ENCODE measurements at regions not wholly inside any gene's neighbourhood (a gene's known extent, or its start where the extent isn't known, plus 50 kb on each side); places are given as distances from the start of the nearest gene placed in this dataset.
"Not testable (repeated sequence)": the region's sequence is repeated elsewhere in the genome, so short reads cannot be mapped to it uniquely, and the experiment has no call there.

DNA sequence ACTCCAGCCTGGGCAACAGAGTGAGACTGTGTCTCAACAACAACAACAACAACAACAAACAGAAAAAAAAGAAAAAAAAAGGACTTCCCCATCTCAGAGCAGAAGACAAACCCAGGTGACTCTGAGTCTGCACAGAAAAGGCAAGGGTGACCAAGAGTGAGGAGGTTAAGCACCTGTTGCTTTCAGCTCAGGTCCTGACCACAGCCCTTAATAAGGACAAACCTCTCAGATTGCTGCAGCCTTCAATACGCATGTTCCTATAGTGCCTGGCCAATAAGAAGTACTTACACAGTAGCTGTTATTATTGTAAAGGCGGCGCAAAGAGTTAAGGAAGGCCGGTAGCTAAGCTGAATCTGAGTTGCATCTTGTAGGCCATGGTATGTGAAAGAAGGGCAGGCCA is 102.3 kb upstream of the MSX2 start:
- H3K9me3 Mint-ChIP-seq: no peaks in the 10 kb centered on the region
- no peaks in the 10 kb centered on the region for H3K4me1 Mint-ChIP-seq (ENCODE audit: low read depth)
- H3K4me3 Mint-ChIP-seq: no peak overlapping the region
- H3K27ac Mint-ChIP-seq: no peak overlapping the region
- no peaks in the 10 kb centered on the region for H3K27me3 Mint-ChIP-seq (ENCODE audit: low read depth)
- no peak for ATAC-seq (replicated peaks in 1 of 2)
- DNase-seq: no peak
- no peaks in the 10 kb centered on the region for H3K36me3 Mint-ChIP-seq (ENCODE audit: insufficient read depth in 2 of 2)

DNA sequence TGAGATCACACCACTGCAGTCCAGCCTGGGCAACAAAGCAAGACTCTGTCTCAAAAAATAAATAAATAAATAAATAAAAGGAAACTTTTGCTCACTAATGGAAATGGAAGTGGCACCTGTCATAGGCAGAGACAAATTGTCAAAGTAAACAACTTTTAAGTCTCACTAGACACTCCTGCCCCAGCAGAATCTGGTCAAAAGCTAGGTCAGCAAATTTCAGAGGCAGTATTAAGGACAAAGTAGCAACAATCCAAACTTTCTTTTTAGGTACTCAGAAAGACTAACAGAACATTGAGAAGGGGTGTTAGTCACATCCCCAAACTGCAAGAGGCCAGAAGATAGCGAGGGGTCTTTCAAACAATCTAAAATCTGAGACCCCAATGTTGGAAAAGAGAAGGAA is 101.4 kb upstream of the MSX2 start:
- Mint-ChIP-seq H3K36me3 (ENCODE audit: insufficient read depth in 2 of 2) (no peaks in the 10 kb centered on the region), H3K27me3 (ENCODE audit: low read depth) (no peaks in the 10 kb centered on the region), H3K27ac (no peak overlapping the region), H3K9me3 (no peaks in the 10 kb centered on the region), H3K4me3 (no peak overlapping the region), H3K4me1 (ENCODE audit: low read depth) (no peaks in the 10 kb centered on the region)
- no peak for ATAC-seq (replicated peaks in 1 of 2)
- DNase-seq: no peak

DNA sequence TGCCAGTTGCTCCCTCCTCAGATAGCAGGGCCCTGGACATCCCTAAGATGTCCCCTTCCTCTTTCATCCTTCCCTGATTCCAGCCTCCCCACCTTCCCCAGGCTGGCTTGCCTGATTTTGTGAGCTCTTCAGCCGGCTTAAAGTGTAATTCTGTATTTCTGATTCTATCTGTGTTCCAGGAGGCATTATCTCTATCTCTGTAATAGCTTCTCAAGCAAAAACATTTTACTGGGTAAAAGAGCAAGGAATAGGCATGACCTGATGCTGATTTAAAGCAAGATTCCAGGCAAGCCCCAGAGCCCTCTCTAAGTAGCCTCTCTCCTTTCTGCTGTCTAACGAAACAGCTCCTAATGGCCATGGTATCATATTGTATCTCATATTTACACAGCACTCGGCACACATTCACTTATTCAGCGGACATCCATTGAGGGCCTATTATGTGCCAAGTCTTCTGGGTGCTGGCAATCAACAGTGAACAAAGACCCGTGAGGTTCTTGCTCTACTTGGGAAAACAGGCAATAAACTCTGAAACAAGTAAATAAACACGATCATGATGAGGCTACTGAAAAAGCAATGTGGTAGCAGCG is 100.9 kb upstream of the MSX2 start:
- no peaks in the 10 kb centered on the region for H3K4me1 Mint-ChIP-seq (ENCODE audit: low read depth)
- H3K9me3 Mint-ChIP-seq: no peaks in the 10 kb centered on the region
- no peaks in the 10 kb centered on the region for H3K27me3 Mint-ChIP-seq (ENCODE audit: low read depth)
- H3K4me3 Mint-ChIP-seq: no peak overlapping the region
- no peak for DNase-seq
- no peak overlapping the region for H3K27ac Mint-ChIP-seq
- H3K36me3 Mint-ChIP-seq (ENCODE audit: insufficient read depth in 2 of 2): no peaks in the 10 kb centered on the region
- ATAC-seq (replicated peaks in 1 of 2): no peak

DNA sequence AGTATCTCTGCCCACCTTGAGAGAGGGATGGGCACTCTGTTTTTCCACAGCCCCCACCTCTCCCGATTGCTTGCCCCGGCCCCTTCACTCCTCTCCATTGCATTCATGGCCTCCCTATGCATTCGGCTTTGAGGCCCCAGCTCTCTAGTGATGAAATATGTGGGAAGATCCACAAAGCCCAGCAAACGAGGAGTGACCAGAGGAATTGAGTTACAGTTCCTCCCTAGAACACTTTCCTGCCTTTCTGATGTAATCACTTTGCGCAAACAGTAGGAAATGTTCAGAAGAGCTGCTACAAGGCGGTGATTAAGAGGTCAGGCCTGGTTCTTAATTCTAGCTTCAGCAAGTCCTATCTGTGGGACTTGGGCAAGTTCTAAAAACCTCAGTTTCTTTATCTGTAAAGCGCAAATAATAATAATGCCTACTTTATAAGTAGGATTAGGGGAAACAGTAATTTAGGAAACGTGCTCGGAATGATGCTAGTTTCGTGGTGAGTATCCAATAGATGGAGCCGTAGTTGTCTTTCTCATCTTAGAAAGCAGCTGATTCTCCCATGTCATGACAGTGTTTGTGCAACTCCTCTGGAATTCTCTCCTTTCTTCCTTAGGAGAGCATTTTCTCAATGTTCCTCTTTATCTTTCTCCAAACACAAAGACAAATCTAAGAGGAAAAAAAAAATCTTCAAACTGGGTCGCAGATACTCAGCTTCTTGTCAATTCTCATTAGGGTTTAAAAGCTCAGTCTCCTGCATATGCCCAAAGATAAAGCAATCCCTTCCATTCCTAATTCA is 99.5 kb upstream of the MSX2 start:
- Mint-ChIP-seq H3K27me3 (ENCODE audit: low read depth) (no peaks in the 10 kb centered on the region), H3K4me1 (ENCODE audit: low read depth) (no peaks in the 10 kb centered on the region), H3K9me3 (peaks cover 0 to 1% of the 10 kb centered on the region in 2 donors), H3K27ac (no peak overlapping the region), H3K36me3 (ENCODE audit: insufficient read depth in 2 of 2) (no peaks in the 10 kb centered on the region), H3K4me3 (no peak overlapping the region)
- no peak for DNase-seq
- ATAC-seq (replicated peaks in 1 of 2): no peak

DNA sequence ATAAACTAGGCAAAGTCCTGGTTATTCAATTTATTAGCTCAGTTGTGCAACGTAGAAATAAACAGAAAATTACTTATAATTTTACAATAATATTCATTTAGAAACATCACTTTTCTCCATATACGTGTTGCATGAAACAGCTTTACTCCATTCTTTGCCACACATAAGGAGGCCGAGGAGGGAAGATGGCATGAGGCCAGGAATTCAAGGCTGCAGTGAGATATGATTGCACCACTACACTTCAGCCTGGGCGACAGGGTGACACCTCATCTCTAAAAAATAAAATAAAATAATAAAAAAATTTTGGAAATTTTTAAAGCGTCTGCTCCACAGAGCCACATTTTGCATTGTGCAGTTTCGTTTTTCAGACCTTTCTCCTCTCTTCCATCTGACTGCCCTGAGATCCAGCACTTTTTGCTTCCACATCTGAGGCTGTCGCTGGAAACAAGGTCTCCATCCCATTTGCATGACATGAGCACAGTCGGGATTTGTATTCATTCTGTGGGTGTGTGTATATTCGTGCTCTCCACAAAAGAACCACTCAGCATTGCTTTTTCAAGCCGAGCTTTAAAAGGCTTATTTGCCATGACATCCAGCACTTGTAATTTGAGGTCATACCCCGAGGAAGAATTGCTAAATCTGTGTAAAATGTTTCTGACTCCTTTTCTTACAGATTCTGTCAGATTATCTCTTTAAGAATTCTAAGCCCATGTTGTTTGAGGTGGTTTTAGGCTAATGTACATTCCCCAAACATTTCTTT is 98.6 kb upstream of the MSX2 start:
- no peak overlapping the region for H3K27ac Mint-ChIP-seq
- H3K9me3 Mint-ChIP-seq: peaks cover 0 to 1% of the 10 kb centered on the region in 2 donors
- H3K27me3 Mint-ChIP-seq (ENCODE audit: low read depth): no peaks in the 10 kb centered on the region
- no peak for DNase-seq
- no peaks in the 10 kb centered on the region for H3K36me3 Mint-ChIP-seq (ENCODE audit: insufficient read depth in 2 of 2)
- H3K4me3 Mint-ChIP-seq: no peak overlapping the region
- no peaks in the 10 kb centered on the region for H3K4me1 Mint-ChIP-seq (ENCODE audit: low read depth)
- ATAC-seq (replicated peaks in 1 of 2): no peak

DNA sequence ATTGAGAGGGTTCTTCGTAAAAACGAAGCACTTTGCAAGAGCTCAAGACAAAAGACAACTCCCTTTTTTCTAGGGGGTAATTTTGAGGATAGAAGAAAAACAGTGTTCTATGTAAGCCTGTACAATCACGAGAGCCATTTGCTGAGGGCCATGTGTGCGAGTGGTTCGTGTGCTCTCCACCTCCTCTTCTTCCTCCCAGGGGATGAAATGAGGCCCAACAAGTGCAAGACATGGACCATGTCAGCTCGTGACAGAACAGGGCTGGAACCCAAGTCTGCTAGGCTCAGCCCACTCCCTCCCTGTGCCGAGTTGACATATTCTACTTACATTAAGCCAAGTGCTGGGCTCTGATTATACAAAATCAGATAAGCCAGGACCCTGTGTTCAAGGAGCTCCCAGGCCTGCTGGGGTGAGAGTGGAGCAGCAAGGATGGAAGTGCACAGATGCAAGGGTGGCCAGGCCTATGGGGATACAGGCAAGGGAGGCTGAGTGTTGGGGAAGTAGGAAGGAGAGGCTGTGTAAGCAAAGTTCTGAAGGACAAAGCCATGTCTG is 97.9 kb upstream of the MSX2 start:
- H3K4me1 Mint-ChIP-seq (ENCODE audit: low read depth): no peaks in the 10 kb centered on the region
- no peaks in the 10 kb centered on the region for H3K27me3 Mint-ChIP-seq (ENCODE audit: low read depth)
- no peak for ATAC-seq (replicated peaks in 1 of 2)
- no peak for DNase-seq
- H3K36me3 Mint-ChIP-seq (ENCODE audit: insufficient read depth in 2 of 2): no peaks in the 10 kb centered on the region
- H3K4me3 Mint-ChIP-seq: no peak overlapping the region
- H3K9me3 Mint-ChIP-seq: peaks cover 0 to 1% of the 10 kb centered on the region in 2 donors
- H3K27ac Mint-ChIP-seq: no peak overlapping the region

DNA sequence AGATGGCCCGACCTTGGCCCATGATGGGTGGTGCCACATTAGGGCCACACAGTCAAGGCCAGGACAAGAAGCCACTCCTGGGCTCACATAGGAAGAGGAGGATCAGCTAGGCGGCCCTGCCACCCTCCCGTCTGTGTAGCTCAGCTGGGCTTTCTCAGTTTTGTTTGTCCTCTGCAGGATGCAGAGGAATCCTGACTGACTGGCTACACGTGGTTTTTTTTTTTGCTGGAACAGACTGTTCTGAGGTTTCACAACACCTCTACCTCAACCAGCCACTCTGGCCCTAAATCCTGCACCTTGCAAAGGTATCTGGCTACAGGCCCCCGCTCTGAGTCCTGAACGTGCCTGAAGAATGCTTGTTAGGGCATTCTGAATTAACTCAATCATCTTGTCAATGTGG is 88.3 kb upstream of the MSX2 start:
- ATAC-seq (replicated peaks in 1 of 2) (no peak), DNase-seq (no peak)
- no peaks in the 10 kb centered on the region for H3K27me3 Mint-ChIP-seq (ENCODE audit: low read depth)
- H3K27ac Mint-ChIP-seq: no peak overlapping the region
- H3K36me3 Mint-ChIP-seq (ENCODE audit: insufficient read depth in 2 of 2): no peaks in the 10 kb centered on the region
- no peaks in the 10 kb centered on the region for H3K4me1 Mint-ChIP-seq (ENCODE audit: low read depth)
- no peak overlapping the region for H3K4me3 Mint-ChIP-seq
- H3K9me3 Mint-ChIP-seq: no peaks in the 10 kb centered on the region

DNA sequence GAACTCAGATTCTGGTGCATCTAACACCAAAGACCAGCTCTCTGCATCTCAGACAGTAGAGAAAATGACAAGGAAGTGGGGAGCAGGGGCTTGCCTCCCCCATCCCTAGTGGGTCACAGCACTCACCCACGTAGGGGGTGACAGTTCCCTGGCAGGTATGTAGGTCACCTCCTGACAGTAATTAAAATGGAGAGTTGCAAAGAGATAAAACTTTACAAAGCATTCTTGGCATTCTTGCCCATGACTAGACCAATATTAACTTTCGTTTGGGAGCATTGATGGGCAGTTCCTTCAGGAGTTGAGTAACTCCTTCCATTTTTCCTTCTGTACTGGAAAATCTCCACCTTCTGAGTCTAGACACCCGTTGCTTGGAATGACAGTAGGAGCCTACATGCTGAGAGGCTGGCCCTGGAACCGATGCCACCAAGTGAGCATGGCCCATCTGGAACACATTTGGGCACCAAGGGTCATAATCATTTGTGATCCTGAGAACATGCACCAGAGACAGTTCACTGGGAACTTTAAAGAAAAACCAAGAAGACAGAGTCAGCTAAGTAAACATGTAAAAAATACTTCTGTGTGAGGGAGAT is 81.5 kb upstream of the MSX2 start:
- Mint-ChIP-seq H3K9me3 (peaks cover 0 to 9% of the 10 kb centered on the region in 2 donors), H3K36me3 (ENCODE audit: insufficient read depth in 2 of 2) (no peaks in the 10 kb centered on the region), H3K4me1 (ENCODE audit: low read depth) (no peaks in the 10 kb centered on the region), H3K4me3 (no peak overlapping the region), H3K27ac (no peak overlapping the region), H3K27me3 (ENCODE audit: low read depth) (no peaks in the 10 kb centered on the region)
- ATAC-seq (replicated peaks in 1 of 2) (no peak), DNase-seq (no peak)

DNA sequence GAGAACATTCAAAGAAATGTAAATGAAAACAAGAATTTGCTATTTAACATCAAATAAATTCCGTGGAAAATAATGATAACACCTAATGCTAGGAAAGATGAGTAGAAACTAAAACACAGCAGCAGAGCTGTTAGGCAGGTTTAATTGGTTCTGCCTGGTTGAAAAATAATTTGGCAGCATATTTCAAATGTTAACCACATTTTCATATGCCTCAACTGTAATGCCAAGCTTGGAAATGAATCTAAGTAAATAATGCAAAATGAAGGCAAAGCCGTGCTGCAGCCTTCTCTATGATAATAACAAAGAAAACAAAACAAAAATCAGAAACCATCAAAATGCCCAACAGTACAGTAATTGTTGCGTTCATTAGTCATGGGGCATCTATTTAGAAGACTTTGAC is 79.9 kb upstream of the MSX2 start:
- no peak for ATAC-seq (replicated peaks in 1 of 2)
- Mint-ChIP-seq H3K27ac (no peak overlapping the region), H3K4me3 (no peak overlapping the region), H3K36me3 (ENCODE audit: insufficient read depth in 2 of 2) (no peaks in the 10 kb centered on the region), H3K27me3 (ENCODE audit: low read depth) (no peaks in the 10 kb centered on the region), H3K9me3 (peaks cover 2 to 11% of the 10 kb centered on the region in 2 donors), H3K4me1 (ENCODE audit: low read depth) (no peaks in the 10 kb centered on the region)
- no peak for DNase-seq

DNA sequence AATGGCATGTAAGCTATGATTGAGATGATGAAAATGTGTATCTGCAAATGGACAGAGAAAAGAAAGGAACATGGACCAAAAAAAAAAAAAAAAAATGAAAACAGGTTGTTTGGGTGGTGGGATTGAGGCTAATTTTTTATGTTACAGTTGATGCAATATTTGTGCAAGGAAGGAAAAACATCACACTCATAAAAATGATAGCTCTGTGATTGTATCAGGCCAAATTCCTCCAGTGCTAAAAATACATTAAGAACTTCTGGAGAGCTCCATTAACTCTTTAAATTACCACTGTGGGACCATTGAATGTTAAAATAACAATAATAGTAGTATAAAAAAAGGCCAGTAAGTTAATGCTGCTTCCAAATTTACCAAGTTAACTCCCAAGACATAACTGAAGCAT is 79.5 kb upstream of the MSX2 start:
- DNase-seq (no peak), ATAC-seq (replicated peaks in 1 of 2) (no peak)
- Mint-ChIP-seq H3K36me3 (ENCODE audit: insufficient read depth in 2 of 2) (no peaks in the 10 kb centered on the region), H3K4me3 (no peak overlapping the region), H3K9me3 (peaks cover 4 to 11% of the 10 kb centered on the region in 2 donors), H3K27ac (no peak overlapping the region), H3K27me3 (ENCODE audit: low read depth) (no peaks in the 10 kb centered on the region), H3K4me1 (ENCODE audit: low read depth) (no peaks in the 10 kb centered on the region)

DNA sequence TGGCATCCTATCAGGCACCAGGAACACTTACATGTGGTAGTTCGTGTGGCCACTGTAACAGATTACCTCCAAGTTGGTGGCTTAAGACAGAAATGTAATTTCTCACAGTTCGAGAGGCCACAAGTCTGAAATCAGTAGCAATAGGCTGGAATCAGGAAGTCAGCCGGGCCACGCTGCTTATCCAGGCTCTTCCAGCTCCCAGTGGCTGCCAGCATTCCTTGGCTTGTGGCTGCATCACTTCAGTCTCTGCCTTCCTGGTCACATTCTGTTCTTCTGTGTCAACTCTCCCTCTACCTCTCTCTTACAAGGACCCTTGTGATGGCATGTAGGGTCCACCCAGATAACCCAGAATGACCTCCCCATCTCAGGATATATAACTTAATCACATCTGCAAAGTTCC is 78.7 kb upstream of the MSX2 start:
- no peak overlapping the region for H3K4me3 Mint-ChIP-seq
- ATAC-seq (replicated peaks in 1 of 2) (no peak), DNase-seq (no peak)
- no peak overlapping the region for H3K27ac Mint-ChIP-seq
- H3K27me3 Mint-ChIP-seq (ENCODE audit: low read depth): no peaks in the 10 kb centered on the region
- H3K9me3 Mint-ChIP-seq: peaks cover 4 to 11% of the 10 kb centered on the region in 2 donors
- H3K4me1 Mint-ChIP-seq (ENCODE audit: low read depth): no peaks in the 10 kb centered on the region
- H3K36me3 Mint-ChIP-seq (ENCODE audit: insufficient read depth in 2 of 2): no peaks in the 10 kb centered on the region

DNA sequence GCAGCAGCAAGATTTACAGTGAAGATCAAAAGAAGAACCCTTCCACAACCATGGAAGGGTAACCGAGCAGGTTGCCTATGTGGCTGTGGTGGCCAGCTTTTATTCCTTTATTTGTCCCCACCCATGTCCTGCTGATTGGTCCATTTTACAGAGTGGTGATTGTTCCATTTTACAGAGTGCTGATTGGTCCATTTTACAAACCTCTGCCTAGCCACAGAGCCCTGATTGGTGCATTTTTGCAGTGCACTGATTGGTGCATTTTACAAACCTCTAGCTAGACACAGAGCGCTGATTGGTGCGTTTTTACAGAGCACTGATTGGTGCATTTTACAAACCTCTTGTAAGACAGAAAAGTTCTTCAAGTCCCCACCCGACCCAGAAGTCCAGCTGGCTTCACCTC is 75.8 kb upstream of the MSX2 start:
- H3K4me3 Mint-ChIP-seq; ATAC-seq (replicated peaks in 1 of 2); H3K27me3 Mint-ChIP-seq (ENCODE audit: low read depth); H3K27ac Mint-ChIP-seq; H3K9me3 Mint-ChIP-seq; DNase-seq; H3K36me3 Mint-ChIP-seq (ENCODE audit: insufficient read depth in 2 of 2); H3K4me1 Mint-ChIP-seq (ENCODE audit: low read depth): not testable (repeated sequence)

DNA sequence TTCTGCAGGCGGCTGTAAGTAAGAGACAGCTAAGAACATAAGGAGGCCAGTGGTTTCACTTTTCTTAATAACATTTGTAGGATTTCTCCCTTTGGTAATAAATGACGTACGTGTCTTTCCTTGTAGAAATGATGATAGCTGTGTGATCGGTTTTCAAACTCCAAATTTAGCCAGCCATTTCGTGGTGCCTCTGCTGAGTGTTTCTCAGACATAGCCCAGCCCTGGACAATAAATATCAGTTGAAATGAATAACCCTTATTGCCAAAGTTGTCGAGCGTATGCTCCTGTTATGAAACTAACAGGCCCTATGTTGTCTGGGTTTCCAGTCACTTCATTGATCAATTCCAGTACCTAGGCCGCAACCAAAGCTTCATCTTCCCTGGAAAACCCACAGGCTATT is 75.0 kb upstream of the MSX2 start:
- DNase-seq: no peak
- no peak overlapping the region for H3K27ac Mint-ChIP-seq
- no peak for ATAC-seq (replicated peaks in 1 of 2)
- no peaks in the 10 kb centered on the region for H3K36me3 Mint-ChIP-seq (ENCODE audit: insufficient read depth in 2 of 2)
- peaks cover 4 to 9% of the 10 kb centered on the region in 2 donors for H3K9me3 Mint-ChIP-seq
- no peak overlapping the region for H3K4me3 Mint-ChIP-seq
- no peaks in the 10 kb centered on the region for H3K4me1 Mint-ChIP-seq (ENCODE audit: low read depth)
- no peaks in the 10 kb centered on the region for H3K27me3 Mint-ChIP-seq (ENCODE audit: low read depth)

All from activated T-cell treated with anti-CD3 and anti-CD28 coated beads, Interleukin-2, amount 50 U/mL, for 72 hours (primary cell).